Hepatocyte (in vitro differentiated cells): ENCODE measurements at regions not wholly inside any gene's neighbourhood (a gene's known extent, or its start where the extent isn't known, plus 50 kb on each side); places are given as distances from the start of the nearest gene placed in this dataset.
A peak's percentile ranks its signal among the peaks of the same experiment; 100 is the strongest.

Source experiments
- DNase-seq: peaks from one replicate; pipeline ENCODE4 v3.0.0-alpha.2; 2016; ENCODE audit warnings: low spot score
- H2AFZ ChIP-seq: fragments of 200-600 bp; sonication (generic); 2 replicates; pipeline ENCODE4 v1.6.0; 2016; ENCODE audit warnings: antibody characterized with exemption, mild to moderate bottlenecking
- H3K27ac ChIP-seq: fragments of 200-600 bp; sonication (generic); 2 replicates; pipeline ENCODE4 v1.5.1; 2016; ENCODE audit warnings: mild to moderate bottlenecking
- H3K27me3 ChIP-seq: fragments of 200-600 bp; sonication (generic); 2 replicates; pipeline ENCODE4 v1.6.1; 2016
- H3K36me3 ChIP-seq: fragments of 200-600 bp; sonication (generic); replicated peaks from 2 replicates; pipeline ENCODE4 v1.5.1; 2016; ENCODE audit warnings: low read depth; ENCODE audit not compliant: insufficient read depth
- H3K4me1 ChIP-seq: fragments of 200-600 bp; sonication (generic); 2 replicates; pipeline ENCODE4 v1.5.1; 2016; ENCODE audit warnings: mild to moderate bottlenecking, moderate library complexity; ENCODE audit not compliant: insufficient read depth
- H3K4me2 ChIP-seq: fragments of 200-600 bp; sonication (generic); 2 replicates; pipeline ENCODE4 v1.6.0; 2016
- H3K4me3 ChIP-seq: fragments of 200-600 bp; sonication (generic); 2 replicates; pipeline ENCODE4 v1.5.1; 2016; ENCODE audit warnings: mild to moderate bottlenecking
- H3K79me2 ChIP-seq: fragments of 200-600 bp; sonication (generic); 2 replicates; pipeline ENCODE4 v1.6.0; 2017; ENCODE audit warnings: mild to moderate bottlenecking
- H3K9me2 ChIP-seq: fragments of 200-600 bp; sonication (generic); replicated peaks from 2 replicates; pipeline ENCODE4 v1.6.0; 2017; ENCODE audit warnings: mild to moderate bottlenecking; ENCODE audit not compliant: insufficient read depth
- H3K9me3 ChIP-seq: fragments of 200-600 bp; sonication (generic); 2 replicates; pipeline ENCODE4 v1.5.1; 2016; ENCODE audit warnings: low read depth, mild to moderate bottlenecking
- H4K20me1 ChIP-seq: fragments of 200-600 bp; sonication (generic); 2 replicates; pipeline ENCODE4 v1.6.0; 2016; ENCODE audit warnings: mild to moderate bottlenecking; ENCODE audit not compliant: insufficient read depth, poor library complexity, severe bottlenecking
- EZH2 ChIP-seq: fragments of 200-600 bp; sonication (generic); IDR thresholded peaks from 2 replicates; pipeline ENCODE4 v1.6.1; 2016; ENCODE audit warnings: antibody characterized with exemption, mild to moderate bottlenecking, borderline replicate concordance
- EZH2phosphoT487 ChIP-seq: fragments of 200-600 bp; sonication (generic); IDR thresholded peaks from one replicate; pipeline ENCODE4 v1.6.1; 2018; ENCODE audit warnings: antibody characterized with exemption, mild to moderate bottlenecking, low read depth, moderate library complexity; ENCODE audit not compliant: unreplicated experiment, severe bottlenecking
- WGBS: methylation state at CpG from one replicate; pipeline ENCODE4 v1.1.6; 2016; ENCODE audit warnings: low lambda C conversion rate; ENCODE audit errors: missing lambda C conversion rate; 5-methylcytosine and 5-hydroxymethylcytosine counted together
- TF ChIP-seq, protein P1 (sequence below): fragments of 200-600 bp; sonication (generic); IDR thresholded peaks from 2 replicates; pipeline ENCODE4 v1.5.1; 2016; ENCODE audit warnings: antibody characterized with exemption, mild to moderate bottlenecking; ENCODE audit not compliant: poor library complexity

DNA sequence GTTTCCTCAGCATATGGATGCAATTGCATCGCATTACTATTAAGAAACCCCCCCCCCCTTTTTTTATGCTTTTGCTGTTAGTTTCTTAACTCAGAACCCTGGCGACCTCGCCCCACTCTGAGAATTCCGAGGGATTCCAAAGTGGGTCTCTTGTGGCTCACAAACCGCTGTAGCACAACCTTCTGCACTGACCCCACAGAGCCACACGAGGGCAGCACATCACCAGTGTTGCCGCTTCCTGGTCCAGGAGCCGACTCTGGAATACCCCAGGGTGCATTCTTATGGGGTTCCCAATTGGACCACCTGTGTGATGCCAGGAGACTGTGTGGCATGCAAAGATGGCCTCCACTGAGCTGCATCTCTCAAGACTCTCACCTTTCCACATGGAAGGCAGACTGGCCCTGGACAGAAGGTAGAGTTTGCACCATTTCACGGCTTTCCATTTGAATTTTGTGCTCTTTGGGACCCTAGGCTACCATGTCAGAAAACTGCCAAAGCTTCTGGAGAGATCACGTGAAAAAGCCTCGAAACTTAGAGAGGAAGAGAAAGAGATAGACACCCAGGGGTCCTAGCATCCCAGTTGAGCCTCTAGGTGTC lies 432.7 kb upstream of the ASIC2 start:
- WGBS = 21% methylated on average over 11 of the region's 11 CpGs
- H3K36me3 ChIP-seq = no peaks in the 10 kb centered on the region
- no peak overlapping the region for H3K4me2 ChIP-seq
- no peaks in the 10 kb centered on the region for H3K9me2 ChIP-seq
- H3K79me2 ChIP-seq = no peaks in the 10 kb centered on the region
- DNase-seq = peak; percentile 65
- H3K27ac ChIP-seq = no peak overlapping the region
- no peak overlapping the region for H2AFZ ChIP-seq
- no peaks in the 10 kb centered on the region for H4K20me1 ChIP-seq
- H3K4me1 ChIP-seq = no peaks in the 10 kb centered on the region
- H3K4me3 ChIP-seq = no peak overlapping the region
- H3K27me3 ChIP-seq = peaks cover 54% of the 10 kb centered on the region
- H3K9me3 ChIP-seq = no peaks in the 10 kb centered on the region
- TF ChIP-seq, protein P1, sequence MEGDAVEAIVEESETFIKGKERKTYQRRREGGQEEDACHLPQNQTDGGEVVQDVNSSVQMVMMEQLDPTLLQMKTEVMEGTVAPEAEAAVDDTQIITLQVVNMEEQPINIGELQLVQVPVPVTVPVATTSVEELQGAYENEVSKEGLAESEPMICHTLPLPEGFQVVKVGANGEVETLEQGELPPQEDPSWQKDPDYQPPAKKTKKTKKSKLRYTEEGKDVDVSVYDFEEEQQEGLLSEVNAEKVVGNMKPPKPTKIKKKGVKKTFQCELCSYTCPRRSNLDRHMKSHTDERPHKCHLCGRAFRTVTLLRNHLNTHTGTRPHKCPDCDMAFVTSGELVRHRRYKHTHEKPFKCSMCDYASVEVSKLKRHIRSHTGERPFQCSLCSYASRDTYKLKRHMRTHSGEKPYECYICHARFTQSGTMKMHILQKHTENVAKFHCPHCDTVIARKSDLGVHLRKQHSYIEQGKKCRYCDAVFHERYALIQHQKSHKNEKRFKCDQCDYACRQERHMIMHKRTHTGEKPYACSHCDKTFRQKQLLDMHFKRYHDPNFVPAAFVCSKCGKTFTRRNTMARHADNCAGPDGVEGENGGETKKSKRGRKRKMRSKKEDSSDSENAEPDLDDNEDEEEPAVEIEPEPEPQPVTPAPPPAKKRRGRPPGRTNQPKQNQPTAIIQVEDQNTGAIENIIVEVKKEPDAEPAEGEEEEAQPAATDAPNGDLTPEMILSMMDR = peak; percentile 69
- no peak for TF ChIP-seq EZH2

DNA sequence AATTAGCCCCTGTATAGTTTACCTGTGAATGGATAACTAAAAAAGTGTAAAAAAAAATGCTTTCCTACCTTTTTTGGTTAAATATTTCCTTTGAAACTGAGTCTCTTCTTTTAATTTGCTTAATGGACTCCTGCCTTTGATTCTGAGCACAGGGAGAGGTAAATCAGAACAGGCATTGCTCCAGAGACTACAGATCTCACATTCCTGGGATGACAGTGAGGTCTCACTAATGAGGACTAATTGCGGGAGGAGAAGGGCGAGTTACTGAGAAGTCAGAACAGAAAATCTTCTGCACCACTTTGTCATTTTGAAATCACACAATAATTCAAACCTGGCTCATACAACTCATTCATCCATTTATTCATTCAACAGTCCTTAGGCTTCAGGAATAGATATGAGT lies 437.0 kb upstream of the ASIC2 start:
- Histone ChIP-seq H3K4me1 (no peaks in the 10 kb centered on the region), H3K4me3 (no peak overlapping the region), H3K79me2 (no peaks in the 10 kb centered on the region), H4K20me1 (no peaks in the 10 kb centered on the region), H3K27me3 (peaks cover 46% of the 10 kb centered on the region), H3K9me2 (no peaks in the 10 kb centered on the region), H3K27ac (no peak overlapping the region), H2AFZ (no peak overlapping the region), H3K4me2 (no peak overlapping the region), H3K36me3 (no peaks in the 10 kb centered on the region), H3K9me3 (no peaks in the 10 kb centered on the region)
- TF ChIP-seq, protein P1 = no peak
- TF ChIP-seq EZH2 (no peak), EZH2phosphoT487 (no peak)
- whole genome bisulfite sequencing = 41% methylated on average over 2 of the region's 2 CpGs
- DNase-seq = no peak

DNA sequence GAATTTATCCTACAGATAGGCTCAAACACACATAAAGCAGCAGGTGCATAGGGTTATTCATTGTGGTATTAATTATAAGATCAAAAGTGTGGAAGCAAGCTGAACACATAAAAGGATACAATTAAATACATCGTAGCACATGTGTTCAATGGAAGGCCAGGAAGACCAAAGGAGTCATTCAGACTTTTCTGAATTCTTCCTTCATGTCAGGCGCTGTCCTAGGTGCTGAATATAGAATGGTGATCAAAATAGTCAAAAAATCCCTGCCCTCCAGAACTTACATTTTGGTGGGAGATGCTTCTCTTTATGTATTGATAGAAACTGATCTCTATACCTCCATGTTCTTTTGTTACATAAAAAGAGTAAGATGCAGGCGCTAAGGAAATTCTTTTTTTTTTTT lies 439.0 kb upstream of the ASIC2 start:
- Histone ChIP-seq H3K79me2 (no peaks in the 10 kb centered on the region), H3K9me3 (no peaks in the 10 kb centered on the region), H3K4me3 (no peak overlapping the region), H3K9me2 (no peaks in the 10 kb centered on the region), H2AFZ (no peak overlapping the region), H4K20me1 (no peaks in the 10 kb centered on the region), H3K4me2 (no peak overlapping the region), H3K36me3 (no peaks in the 10 kb centered on the region), H3K27ac (no peak overlapping the region), H3K27me3 (peaks cover 38% of the 10 kb centered on the region), H3K4me1 (no peaks in the 10 kb centered on the region)
- TF ChIP-seq EZH2 (no peak), EZH2phosphoT487 (no peak)
- TF ChIP-seq, protein P1 = no peak
- peak; percentile 33 for DNase-seq
- WGBS = 33% methylated on average over 3 of the region's 3 CpGs

DNA sequence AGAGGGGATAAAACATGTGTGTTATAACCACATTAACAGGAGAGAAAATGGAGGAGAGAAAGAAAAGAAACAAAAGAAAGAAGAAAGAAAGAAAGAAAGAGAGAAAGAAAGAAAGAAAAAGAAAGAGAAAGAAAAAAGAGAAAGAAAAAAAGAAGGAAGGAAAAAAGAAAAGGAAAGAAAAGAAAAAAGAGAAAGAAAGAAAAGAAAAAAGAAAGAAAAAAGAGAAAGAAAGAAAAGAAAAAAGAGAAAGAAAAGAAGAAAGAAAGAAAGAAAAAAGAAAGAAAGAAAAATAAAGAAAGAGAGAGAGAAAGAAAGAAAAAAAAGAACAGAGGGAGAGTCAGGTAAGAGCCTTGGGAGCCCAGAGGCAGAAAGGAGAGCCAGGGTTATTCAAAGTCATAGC lies 446.6 kb upstream of the ASIC2 start:
- no peak overlapping the region for H2AFZ ChIP-seq
- no peaks in the 10 kb centered on the region for H4K20me1 ChIP-seq
- H3K9me3 ChIP-seq = no peaks in the 10 kb centered on the region
- H3K4me2 ChIP-seq = no peak overlapping the region
- no peak overlapping the region for H3K4me3 ChIP-seq
- H3K27ac ChIP-seq = no peak overlapping the region
- TF ChIP-seq EZH2 = no peak
- TF ChIP-seq, protein P1 = no peak
- no peak for DNase-seq
- no peaks in the 10 kb centered on the region for H3K4me1 ChIP-seq
- no peaks in the 10 kb centered on the region for H3K79me2 ChIP-seq
- peaks cover 12% of the 10 kb centered on the region for H3K27me3 ChIP-seq
- no peaks in the 10 kb centered on the region for H3K36me3 ChIP-seq
- no peaks in the 10 kb centered on the region for H3K9me2 ChIP-seq
